Heart right ventricle (tissue), 16 donors: ENCODE measurements at regions not wholly inside any gene's neighbourhood (a gene's known extent, or its start where the extent isn't known, plus 50 kb on each side); places are given as distances from the start of the nearest gene placed in this dataset.

Source experiments
- ATAC-seq, 8 donors: fragments of 200-7000 bp; cut with Tn5 transposase; one replicate each; pipeline ENCODE4 v1.9.1; 2020; ENCODE audit warnings: mild to moderate bottlenecking in 8 of 8, moderate library complexity in 8 of 8, moderate number of reproducible peaks in 1 of 8
- DNase-seq, 2 donors: peaks; one replicate each; pipeline ENCODE4 v3.0.0-alpha.2; 2020
- H3K27ac ChIP-seq, 10 donors: fragments of 200-600 bp; sonication (generic) in 2 of 10; one replicate each; pipeline versions ENCODE4 v1.5.0 to v1.8.0; 2020 to 2022; ENCODE audit warnings: mild to moderate bottlenecking in 3 of 10
- H3K27me3 ChIP-seq, 7 donors: fragments of 200-600 bp; one replicate each; pipeline ENCODE4 v1.8.0; 2021 to 2022; ENCODE audit warnings: mild to moderate bottlenecking in 2 of 7
- H3K36me3 ChIP-seq, 9 donors: fragments of 200-600 bp; sonication (generic) in 1 of 9; one replicate each; pipeline versions ENCODE4 v1.5.0 to v1.8.0; 2020 to 2022; ENCODE audit warnings: mild to moderate bottlenecking in 2 of 9
- H3K4me1 ChIP-seq, 9 donors: fragments of 200-600 bp; sonication (generic) in 1 of 9; one replicate each; pipeline versions ENCODE4 v1.5.0 to v1.8.0; 2020 to 2022; ENCODE audit warnings: mild to moderate bottlenecking in 4 of 9
- H3K4me3 ChIP-seq, 10 donors: fragments of 200-600 bp; sonication (generic) in 2 of 10; one replicate each; pipeline versions ENCODE4 v1.5.0 to v1.8.0; 2020 to 2022; ENCODE audit warnings: mild to moderate bottlenecking in 7 of 10, moderate library complexity in 2 of 10
- H3K9me3 ChIP-seq, 11 donors: fragments of 200-600 bp in 10 of 11; sonication (generic) in 2 of 11; one replicate each; pipeline versions ENCODE4 v1.5.0 to v1.8.0; 2013 to 2022; ENCODE audit warnings: mild to moderate bottlenecking in 2 of 11, control low read depth in 1 of 11, moderate library complexity in 1 of 11
- WGBS, 2 donors: extraction: QIAGEN DNeasy Blood & Tissue Kit; methylation state at CpG; one replicate each; pipeline ENCODE4 v1.1.7; 2013; ENCODE audit warnings: inconsistent platforms in 1 of 2; 5-methylcytosine and 5-hydroxymethylcytosine counted together
- intact Hi-C, 10 donors: fragments of 100-400 bp; cut with DNase I; formaldehyde crosslinking; loops; one replicate each; pipeline versions ENCODE4 v1.11.1 to v1.14.2; 2022
- TF ChIP-seq, protein P1 (sequence below), 9 donors: fragments of 200-600 bp; sonication (generic) in 2 of 9; IDR thresholded peaks; one replicate each; pipeline versions ENCODE4 v1.5.0 to v1.8.0; 2021 to 2022; ENCODE audit warnings: antibody characterized with exemption in 9 of 9, mild to moderate bottlenecking in 5 of 9, moderate library complexity in 1 of 9
- donor health status: Arrhythmogenic right ventricular cardiomyopathy.
- donor health status: ischemic (EF 13 %, LVEDD 7.1; RV severe dilation, severe dysfunction).
- donor health status: healthy with polysubstance abuse.
- donor health status: DM: no; HTN: yes; CAD: no.
- donor health status: DM: no; HTN: no; CAD: no.
- donor health status: ischemic (EF 25% LVEDD 6.9; RV normal size, moderate dysfunction).
- donor health status: ischemic (EF 25% LVEDD 5.7; RV mildly dilated, moderate dysfunction).
- donor health status: healthy.
- donor health status: DM: yes; HTN: yes; CAD: no.
- donor health status: Ischemic cardiomyopathy.
- donor health status: ischemic (EF 35%, LVEDD 5.7; RV mildly dilated, moderate dysfunction).
- donor health status: nonischemic (EF 11% LVEDD 7.7; RV severe dilation, severe dysfunction).
- donor health status: DM: yes; HTN: yes; CAD: no.
- donor health status: PGD.
- donor health status: ischemic (EF 29% LVEDD 5.4; RV normal size, mild dysfunction).
- donor health status: nonischemic (EF 23%, LVEDD 6.1; RV moderate dilation, normal function).

DNA sequence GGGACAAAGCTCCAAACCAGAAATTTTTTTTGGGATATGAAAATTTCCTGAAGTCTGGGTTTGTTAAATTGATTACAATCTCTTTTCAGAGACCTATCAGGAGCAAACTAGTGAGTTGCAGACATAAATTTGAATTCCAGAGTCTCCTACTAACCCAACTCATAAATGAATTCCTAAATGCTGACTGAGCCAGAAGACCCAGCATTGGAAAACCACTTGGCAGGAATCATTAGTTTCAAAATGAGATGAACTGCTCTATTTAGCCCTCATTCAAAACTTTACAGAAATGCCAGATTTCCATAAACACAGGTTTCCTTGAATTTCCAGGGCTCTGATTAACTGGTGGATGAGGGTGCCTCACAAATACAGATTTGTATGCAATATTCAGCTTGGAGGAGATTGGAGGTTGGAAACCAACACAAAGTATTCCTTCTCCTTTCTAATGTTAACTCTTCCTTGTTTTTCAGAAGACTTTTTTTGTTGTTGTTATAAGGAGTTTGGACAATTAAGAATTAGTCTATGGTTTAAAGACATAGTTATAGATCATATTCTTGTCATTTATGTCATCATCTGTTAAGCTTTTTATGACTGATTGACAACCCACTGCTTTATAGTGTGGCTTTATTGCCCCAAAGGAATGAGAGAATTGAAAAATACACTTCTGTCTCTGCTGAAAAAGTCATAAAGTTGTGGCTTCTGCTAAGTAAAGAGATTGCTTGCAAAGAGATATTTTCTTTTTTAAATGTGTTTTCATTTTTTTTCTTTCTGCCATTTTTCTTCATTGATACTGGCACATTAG is 222.8 kb downstream of the HLX start:
- Histone ChIP-seq H3K27ac (peak overlapping the region in 1 of 10 donors; percentile 86), H3K9me3 (no peaks in the 10 kb centered on the region), H3K36me3 (no peaks in the 10 kb centered on the region), H3K27me3 (no peaks in the 10 kb centered on the region), H3K4me1 (peaks cover 0 to 58% (median 12%) of the 10 kb centered on the region in 9 donors), H3K4me3 (no peak overlapping the region)
- intact Hi-C loops, result no loop called here
- DNase-seq, result no peak
- TF ChIP-seq, protein P1, sequence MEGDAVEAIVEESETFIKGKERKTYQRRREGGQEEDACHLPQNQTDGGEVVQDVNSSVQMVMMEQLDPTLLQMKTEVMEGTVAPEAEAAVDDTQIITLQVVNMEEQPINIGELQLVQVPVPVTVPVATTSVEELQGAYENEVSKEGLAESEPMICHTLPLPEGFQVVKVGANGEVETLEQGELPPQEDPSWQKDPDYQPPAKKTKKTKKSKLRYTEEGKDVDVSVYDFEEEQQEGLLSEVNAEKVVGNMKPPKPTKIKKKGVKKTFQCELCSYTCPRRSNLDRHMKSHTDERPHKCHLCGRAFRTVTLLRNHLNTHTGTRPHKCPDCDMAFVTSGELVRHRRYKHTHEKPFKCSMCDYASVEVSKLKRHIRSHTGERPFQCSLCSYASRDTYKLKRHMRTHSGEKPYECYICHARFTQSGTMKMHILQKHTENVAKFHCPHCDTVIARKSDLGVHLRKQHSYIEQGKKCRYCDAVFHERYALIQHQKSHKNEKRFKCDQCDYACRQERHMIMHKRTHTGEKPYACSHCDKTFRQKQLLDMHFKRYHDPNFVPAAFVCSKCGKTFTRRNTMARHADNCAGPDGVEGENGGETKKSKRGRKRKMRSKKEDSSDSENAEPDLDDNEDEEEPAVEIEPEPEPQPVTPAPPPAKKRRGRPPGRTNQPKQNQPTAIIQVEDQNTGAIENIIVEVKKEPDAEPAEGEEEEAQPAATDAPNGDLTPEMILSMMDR (IDR thresholded peaks at IDR 0.05), result no peak
- no peak for ATAC-seq

DNA sequence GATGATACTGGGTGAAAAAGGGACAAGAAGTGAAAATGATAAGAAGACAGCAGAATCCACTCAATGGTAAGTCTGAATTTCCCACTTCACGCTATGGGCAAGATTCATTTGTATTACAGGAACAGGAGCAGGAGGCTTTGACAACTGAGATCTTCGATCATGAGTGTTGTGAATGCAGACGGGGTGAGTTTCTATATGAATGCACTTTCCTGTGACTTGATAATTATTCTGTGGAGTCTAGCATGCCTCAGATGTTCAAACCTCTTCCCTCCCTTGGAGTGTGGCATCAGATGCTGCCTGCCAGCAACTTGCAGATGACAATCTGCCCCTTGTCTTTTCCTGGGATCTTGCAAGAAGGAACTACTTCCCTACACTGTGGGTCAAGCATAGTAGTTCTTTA is 225.4 kb downstream of the HLX start:
- TF ChIP-seq, protein P1 (IDR thresholded peaks at IDR 0.05), result no peak
- intact Hi-C loops, result no loop called here
- Histone ChIP-seq H3K4me1 (peaks cover 0 to 32% (median 12%) of the 10 kb centered on the region in 9 donors), H3K9me3 (no peaks in the 10 kb centered on the region), H3K27me3 (no peaks in the 10 kb centered on the region), H3K27ac (no peak overlapping the region), H3K4me3 (no peak overlapping the region), H3K36me3 (no peaks in the 10 kb centered on the region)
- DNase-seq (no peak), ATAC-seq (no peak)
- 92 to 93% methylated on average over 3 of the region's 3 CpGs for WGBS, 2 donors

DNA sequence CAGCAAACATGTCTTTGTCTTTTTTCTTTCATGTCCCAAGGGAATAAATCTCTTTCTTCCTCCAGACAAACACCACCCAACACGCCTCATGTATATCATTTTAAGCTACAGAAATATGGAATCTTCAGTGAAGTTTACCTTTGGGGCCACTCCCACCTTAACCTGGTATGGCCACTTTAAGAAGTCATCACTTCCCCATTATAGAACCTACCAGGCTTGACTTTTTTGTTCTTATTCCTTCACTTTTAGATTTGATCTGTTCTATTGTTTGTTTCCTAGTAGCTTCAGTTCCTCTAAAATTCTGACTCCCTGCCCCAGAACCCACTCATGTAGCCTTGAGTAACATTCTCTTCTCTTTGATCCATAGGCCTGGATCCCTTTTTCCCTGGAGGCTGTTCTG is 226.3 kb downstream of the HLX start:
- peaks cover 0 to 4% (median 0%) of the 10 kb centered on the region in 11 donors for H3K9me3 ChIP-seq
- H3K4me3 ChIP-seq, result no peak overlapping the region
- WGBS, 2 donors, result 91 to 97% methylated on average over 1 of the region's 1 CpG
- no peaks in the 10 kb centered on the region for H3K36me3 ChIP-seq
- intact Hi-C loops, result no loop called here
- no peaks in the 10 kb centered on the region for H3K27me3 ChIP-seq
- H3K4me1 ChIP-seq, result peaks cover 0 to 22% (median 5%) of the 10 kb centered on the region in 9 donors
- TF ChIP-seq, protein P1 (IDR thresholded peaks at IDR 0.05), result no peak
- ATAC-seq, result no peak
- no peak overlapping the region for H3K27ac ChIP-seq
- DNase-seq, result no peak

DNA sequence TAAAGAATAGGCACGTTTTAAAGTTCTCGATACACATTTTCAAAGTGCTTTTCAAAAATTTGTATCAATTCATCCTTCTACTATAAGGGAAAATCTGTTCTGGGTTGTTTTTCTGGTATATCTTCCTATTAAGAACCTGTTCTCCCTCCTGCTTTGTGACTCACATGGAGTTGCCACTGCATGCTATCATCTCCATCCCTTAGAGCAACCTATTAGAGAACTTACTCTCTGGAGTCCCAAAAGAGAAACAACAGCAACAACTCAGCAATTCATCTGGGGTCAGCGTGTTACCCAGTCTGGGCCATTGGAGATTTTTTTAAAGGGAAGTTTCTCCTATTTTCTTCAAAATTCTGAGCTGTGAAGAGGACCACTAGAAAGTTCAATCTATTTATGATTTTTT is 227.4 kb downstream of the HLX start:
- TF ChIP-seq, protein P1 (IDR thresholded peaks at IDR 0.05), result no peak
- peaks cover 0 to 13% (median 3%) of the 10 kb centered on the region in 11 donors for H3K9me3 ChIP-seq
- DNase-seq (no peak), ATAC-seq (no peak)
- H3K27me3 ChIP-seq, result no peaks in the 10 kb centered on the region
- H3K4me3 ChIP-seq, result no peak overlapping the region
- WGBS, 2 donors, result 63% methylated on average over 3 of the region's 3 CpGs
- no peak overlapping the region for H3K27ac ChIP-seq
- intact Hi-C loops, result no loop called here
- peaks cover 0 to 12% (median 0%) of the 10 kb centered on the region in 9 donors for H3K4me1 ChIP-seq
- no peaks in the 10 kb centered on the region for H3K36me3 ChIP-seq
